Ureter (tissue), 1 donor: ENCODE measurements at regions not wholly inside any gene's neighbourhood (a gene's known extent, or its start where the extent isn't known, plus 50 kb on each side); places are given as distances from the start of the nearest gene placed in this dataset.

Experiments used
- DNase-seq: peaks from one replicate; pipeline ENCODE4 v3.0.0-alpha.2; 2020; ENCODE audit warnings: low spot score
- donor health status: DM: yes; HTN: yes; CAD: no.

DNA sequence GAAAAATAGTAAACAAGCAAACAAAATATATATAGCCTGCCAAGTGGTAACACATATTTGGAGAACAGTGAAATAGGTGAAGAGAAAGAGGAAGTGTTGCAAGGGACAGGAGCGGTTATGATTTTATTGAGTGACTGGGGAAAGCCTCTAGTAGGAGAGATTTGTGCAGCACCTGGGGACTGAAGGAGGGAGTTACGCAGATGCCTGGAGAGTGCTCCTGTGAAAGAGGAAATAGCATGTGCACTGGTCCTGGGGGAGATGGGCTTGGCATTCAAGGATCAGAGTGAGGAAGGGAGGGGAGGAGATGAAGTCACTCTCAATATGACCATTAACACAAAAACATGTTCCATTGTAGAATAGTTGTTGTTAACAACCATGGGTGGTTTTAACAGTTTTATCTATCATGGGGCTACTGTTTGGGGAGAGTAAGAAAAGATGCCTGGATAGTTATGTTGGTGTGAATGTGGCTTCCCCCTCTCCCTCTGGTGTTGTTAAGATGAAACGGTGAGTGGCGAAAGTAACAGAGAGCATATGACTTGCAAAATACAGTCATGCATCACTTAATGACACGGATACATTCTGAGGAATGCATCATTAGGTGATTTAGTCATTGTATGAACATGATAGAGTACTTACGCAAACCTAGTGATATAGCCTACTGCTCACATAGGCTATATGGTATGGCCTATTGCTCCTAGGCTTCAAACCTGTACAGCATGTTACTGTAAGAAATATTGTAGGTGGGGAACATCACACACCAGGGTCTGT, 251.7 kb upstream of the ARGLU1 start:
- no peak for DNase-seq

GRCh38 chr13:106818971-106819370, 251.0 kb upstream of the ARGLU1 start:
- DNase-seq, result no peak

- DNase-seq, result no peak
These were observed 247.6 kb upstream of the ARGLU1 start for GRCh38 chr13:106815545-106815944.

GRCh38 chr13:106814463-106814862, 246.5 kb upstream of the ARGLU1 start:
- no peak for DNase-seq

- DNase-seq, result no peak
These were observed 242.1 kb upstream of the ARGLU1 start for GRCh38 chr13:106810069-106810468.

DNA sequence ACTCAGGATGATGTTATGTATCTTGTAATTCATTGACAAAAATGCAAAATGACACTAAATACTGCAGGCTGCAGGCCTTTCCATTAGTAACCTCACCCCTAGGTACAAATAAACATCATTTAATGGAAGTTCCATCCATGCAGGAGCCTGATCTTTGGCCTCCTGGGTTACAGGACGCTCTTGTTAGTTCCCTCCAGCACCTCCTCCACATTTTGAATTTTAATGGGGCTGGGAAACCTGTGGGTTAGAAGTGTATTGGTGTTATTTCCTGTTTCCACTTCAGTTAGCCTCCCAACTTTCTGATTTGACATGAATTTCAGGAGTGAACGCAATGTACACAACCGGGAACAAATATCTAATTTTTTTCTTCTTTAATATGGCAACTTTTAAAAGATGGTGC, 237.1 kb upstream of the ARGLU1 start:
- no peak for DNase-seq

GRCh38 chr13:106802917-106803316, 235.0 kb upstream of the ARGLU1 start:
- DNase-seq, result no peak

- no peak for DNase-seq
These were observed 231.9 kb upstream of the ARGLU1 start for GRCh38 chr13:106799781-106800335.

DNA sequence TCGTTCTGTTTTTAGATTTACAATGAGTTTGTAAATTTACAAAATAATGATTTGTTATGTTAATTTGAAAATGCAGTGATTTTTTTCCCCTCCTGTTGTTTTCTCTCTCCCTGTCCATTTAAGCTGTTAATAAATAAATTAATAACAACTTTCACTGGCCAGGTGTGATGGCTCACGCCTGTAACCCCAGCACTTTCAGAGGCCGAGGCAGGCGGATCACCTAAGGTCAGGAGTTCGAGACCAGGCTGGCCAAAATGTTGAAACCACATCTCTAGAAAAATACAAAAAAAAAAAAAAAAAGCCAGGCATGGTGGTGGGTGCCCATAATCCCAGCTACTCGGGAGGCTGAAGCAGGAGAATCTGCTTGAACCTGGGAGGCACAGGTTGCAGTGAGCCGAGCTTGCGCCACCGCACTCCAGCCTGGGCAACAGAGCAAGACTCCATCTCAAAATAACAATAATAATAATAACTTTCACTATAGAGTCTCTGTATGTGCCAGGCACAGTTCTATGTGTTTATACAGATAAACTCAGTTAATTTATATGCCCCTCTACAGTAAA, 229.2 kb upstream of the ARGLU1 start:
- no peak for DNase-seq

DNA sequence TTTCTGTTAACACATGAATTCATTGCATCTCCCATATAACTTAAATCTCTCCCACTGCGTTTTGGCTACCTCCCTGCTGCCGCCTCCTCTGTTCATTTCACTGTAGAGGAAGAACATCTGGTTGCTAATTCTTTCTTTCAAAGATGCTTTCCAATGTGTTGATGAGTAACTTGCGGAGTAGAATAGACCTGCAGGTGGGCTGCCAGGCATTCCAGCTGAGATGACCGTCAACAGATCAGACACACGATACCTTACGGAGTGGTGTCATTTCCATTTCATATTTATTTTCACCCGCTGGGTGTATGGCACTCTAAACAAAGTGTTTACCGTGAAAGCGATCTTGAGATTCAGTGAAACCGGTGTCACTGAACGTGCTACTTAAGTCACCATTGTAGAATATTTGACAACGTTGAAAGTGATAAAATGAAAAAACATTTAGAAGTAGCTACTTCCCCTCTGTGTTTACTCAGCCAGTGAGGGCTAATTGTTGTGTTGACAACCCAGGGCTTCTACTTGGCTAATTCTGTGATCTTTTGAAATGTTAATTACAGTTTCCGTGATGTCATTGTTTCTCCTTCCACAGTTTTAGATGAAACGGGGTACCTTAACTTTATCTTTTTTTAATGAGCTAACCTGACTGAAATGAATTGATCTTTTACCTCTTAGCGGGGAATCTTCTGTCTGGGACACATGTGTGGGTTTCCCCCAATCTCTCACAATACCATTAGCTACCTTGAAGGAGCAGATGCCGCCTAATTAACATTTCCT, 228.5 kb upstream of the ARGLU1 start:
- DNase-seq, result no peak

DNA sequence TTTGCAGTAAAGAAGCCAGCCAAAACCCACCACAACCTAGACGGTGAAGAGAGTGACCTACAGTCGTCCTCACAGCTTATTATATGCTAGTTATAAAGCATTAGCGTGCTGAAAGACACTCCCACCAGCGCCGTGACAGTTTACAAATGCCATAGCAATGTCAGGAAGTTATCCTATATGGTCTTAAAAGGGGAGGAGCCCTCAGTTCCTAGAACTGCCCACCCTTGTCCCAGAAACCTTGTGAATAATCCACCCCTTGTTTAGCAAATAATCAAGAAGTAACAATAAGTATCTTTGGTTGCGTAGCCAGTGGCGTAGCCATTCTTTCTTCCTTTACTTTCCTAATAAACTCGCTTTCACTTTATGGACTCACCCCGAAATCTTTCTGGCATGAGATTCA, 227.9 kb upstream of the ARGLU1 start:
- no peak for DNase-seq

DNA sequence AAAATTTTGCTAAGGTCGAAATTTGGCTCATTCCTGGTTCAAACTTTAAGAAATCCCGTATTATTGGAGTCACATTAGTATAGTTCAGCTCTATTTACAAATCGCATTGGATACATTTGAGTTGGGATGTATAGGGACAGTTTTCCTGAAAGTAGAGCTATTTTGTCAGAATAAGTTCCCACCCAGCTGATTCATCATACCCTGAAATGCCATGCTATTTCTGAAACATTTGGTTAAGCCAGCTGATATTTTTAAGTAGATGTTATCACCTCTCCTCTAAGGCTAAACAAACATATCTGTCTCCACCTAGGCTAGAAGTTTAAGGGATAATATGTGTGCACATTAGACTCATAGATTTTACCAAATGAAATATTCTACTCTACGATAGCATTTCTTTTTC, 226.2 kb upstream of the ARGLU1 start:
- no peak for DNase-seq

DNA sequence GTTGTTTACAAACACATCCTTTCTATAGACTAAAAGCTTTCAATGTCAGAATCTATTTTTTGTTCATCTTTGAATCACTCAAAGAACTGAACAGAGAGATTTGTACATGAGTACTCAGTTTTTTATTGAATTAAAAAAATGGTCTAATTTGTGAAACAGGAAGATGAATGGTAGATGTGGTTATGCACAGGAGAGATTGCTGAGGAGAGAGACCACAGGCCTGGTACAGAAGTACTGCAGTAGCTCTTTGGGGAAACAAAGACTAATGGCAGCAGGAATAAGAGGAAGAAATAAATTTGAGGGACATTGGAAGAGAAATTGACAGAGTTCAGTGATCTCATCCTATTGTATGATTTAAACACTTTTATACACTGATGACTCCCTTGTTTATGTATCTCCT, 222.0 kb upstream of the ARGLU1 start:
- DNase-seq, result no peak

GRCh38 chr13:106786006-106786563, 218.1 kb upstream of the ARGLU1 start:
- DNase-seq, result no peak

DNA sequence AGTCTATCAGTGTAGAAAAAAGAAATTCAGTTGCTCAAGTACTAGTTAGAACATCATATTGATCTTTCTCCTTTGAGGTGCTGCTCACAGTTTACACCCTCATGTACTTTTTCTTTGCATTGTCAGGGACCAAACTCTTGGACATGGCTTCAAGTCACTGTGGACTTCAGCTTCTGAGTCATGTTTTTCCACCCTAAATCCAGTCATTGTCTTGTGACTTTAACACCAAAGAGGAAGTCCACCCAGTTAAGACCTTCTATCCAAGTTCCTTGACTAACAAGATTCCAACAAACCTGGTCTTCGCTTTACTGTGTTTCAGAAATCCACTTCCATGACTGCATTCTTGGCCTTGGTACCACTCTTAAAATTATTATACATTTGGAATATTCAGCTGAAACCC, 206.7 kb upstream of the ARGLU1 start:
- DNase-seq, result no peak

GRCh38 chr13:106772006-106772601, 204.2 kb upstream of the ARGLU1 start:
- DNase-seq, result no peak

GRCh38 chr13:106768991-106769390, 201.1 kb upstream of the ARGLU1 start:
- DNase-seq, result no peak

DNA sequence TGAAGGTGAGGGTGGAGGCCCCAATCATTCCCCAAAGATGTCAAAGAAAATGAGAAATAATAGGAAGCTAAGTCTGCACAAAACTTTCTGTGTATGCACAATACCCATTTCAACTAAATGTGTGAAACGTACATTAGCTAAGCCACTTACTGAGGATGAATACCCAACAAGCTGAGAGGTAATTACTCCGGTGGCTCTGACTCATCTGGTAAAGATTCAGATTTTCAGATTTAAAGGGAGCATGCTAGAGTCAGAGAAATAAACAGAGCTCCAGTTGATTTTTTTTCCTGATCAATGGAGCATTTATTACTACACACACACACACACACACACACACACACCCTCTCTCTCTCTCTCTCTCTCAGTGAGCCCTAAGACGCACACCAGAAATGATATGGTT, 194.8 kb upstream of the ARGLU1 start:
- DNase-seq, result no peak

GRCh38 chr13:106756446-106756845, 188.5 kb upstream of the ARGLU1 start:
- no peak for DNase-seq

- DNase-seq, result no peak
These were observed 187.6 kb upstream of the ARGLU1 start for GRCh38 chr13:106755542-106755941.

DNA sequence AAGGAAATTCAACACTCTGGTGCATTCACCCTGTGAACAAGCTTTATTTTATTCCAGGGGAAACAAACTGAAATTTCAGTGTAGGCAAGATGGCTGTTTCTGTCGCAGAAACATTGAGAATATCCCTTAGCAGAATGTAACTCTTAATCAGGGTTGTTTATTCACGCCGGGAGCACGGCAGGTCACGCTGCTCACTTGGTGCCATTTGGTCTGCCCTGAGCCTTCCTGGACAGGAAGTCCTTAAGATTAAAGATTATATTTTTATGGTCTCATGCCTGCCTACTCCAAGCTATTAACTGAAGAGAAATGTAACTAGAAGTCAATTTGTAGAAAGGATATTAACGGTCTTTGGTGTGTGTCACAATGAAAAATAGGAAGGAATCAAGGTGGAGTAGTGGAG, 185.3 kb upstream of the ARGLU1 start:
- DNase-seq, result no peak

DNA sequence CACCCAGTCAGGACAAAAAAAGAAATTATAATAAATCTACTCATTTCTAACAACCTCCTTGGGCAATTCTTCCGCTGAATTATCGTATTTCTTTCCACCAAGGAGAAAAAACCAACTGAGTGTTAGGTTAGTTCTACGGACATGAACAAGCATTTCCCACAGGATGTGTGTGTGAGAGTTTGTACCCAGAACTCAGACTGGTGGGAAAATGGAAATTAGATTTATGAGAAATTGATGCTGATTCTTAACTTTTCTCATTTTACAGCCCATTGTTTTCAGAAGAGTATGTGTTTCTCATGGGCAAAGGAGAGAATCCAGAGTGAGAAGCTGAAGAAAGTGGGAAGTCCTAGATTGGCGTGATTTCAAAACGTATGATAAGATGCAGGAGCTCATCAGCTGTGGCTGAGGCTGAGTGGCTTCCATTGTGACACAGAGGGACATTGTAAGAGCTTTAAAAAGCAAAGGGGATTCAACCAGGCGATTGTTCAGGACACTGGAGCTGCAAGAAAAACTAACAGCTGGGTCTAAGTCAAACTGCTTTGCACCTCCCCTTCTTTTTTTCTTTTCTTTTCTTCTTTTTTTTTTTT, 184.7 kb upstream of the ARGLU1 start:
- no peak for DNase-seq
